Spinal cord (tissue), 9 donors: ENCODE measurements at regions not wholly inside any gene's neighbourhood (a gene's known extent, or its start where the extent isn't known, plus 50 kb on each side); places are given as distances from the start of the nearest gene placed in this dataset.
"Not testable (repeated sequence)": the region's sequence is repeated elsewhere in the genome, so short reads cannot be mapped to it uniquely, and the experiment has no call there.

Experiments used
- DNase-seq, 6 donors: peaks; one replicate each; pipeline versions ENCODE4 v3.0.0 to v3.0.0-alpha.2; 2013 to 2015; ENCODE audit warnings: low spot score in 6 of 6, low read depth in 4 of 6
- H3K27ac ChIP-seq: one replicate; pipeline ENCODE4 v1.5.1; 2013; ENCODE audit warnings: low read depth, low read length, control low read depth
- H3K27me3 ChIP-seq: one replicate; pipeline ENCODE4 v1.6.1; 2013; ENCODE audit warnings: low read length; ENCODE audit not compliant: control insufficient read depth, insufficient read depth
- H3K36me3 ChIP-seq: one replicate; pipeline ENCODE4 v1.6.1; 2013; ENCODE audit warnings: low read length; ENCODE audit not compliant: control insufficient read depth, insufficient read depth
- H3K4me1 ChIP-seq: one replicate; pipeline ENCODE4 v1.6.1; 2013; ENCODE audit warnings: low read length; ENCODE audit not compliant: control insufficient read depth, insufficient read depth
- H3K4me3 ChIP-seq: one replicate; pipeline ENCODE4 v1.5.1; 2013; ENCODE audit warnings: low read depth, low read length, control low read depth
- H3K9me3 ChIP-seq: one replicate; pipeline ENCODE4 v1.6.1; 2013; ENCODE audit warnings: low read length; ENCODE audit not compliant: control insufficient read depth, insufficient read depth
- WGBS: methylation state at CpG from one replicate; pipeline ENCODE4 v1.1.5; 2013; ENCODE audit warnings: missing lambda C conversion rate; ENCODE audit not compliant: insufficient coverage; 5-methylcytosine and 5-hydroxymethylcytosine counted together
- donor health status: healthy.

GRCh38 chr13:22916276-22916675 is 264.5 kb upstream of the SGCG start:
- 20% methylated on average over 1 of the region's 4 CpGs for WGBS
- DNase-seq = peak in 1 of 6 donors; percentile 25
- not testable (repeated sequence) for H3K27me3 ChIP-seq, H3K27ac ChIP-seq, H3K4me1 ChIP-seq, H3K9me3 ChIP-seq, H3K36me3 ChIP-seq
- H3K4me3 ChIP-seq = peak overlapping the region; percentile 71

GRCh38 chr13:22925881-22926747 is 254.7 kb upstream of the SGCG start:
- peak overlapping the region; percentile 31 for H3K4me3 ChIP-seq
- peaks cover 5% of the 10 kb centered on the region for H3K27me3 ChIP-seq
- 17% methylated on average over 40 of the region's 55 CpGs for WGBS
- peak in 2 of 6 donors; percentile 70 to 79 for DNase-seq
- H3K9me3 ChIP-seq = no peaks in the 10 kb centered on the region
- H3K27ac ChIP-seq = no peak overlapping the region
- H3K36me3 ChIP-seq = no peaks in the 10 kb centered on the region
- H3K4me1 ChIP-seq = peaks cover 5% of the 10 kb centered on the region

- Histone ChIP-seq H3K36me3 (no peaks in the 10 kb centered on the region), H3K4me1 (peaks cover 5% of the 10 kb centered on the region), H3K4me3 (peak overlapping the region; percentile 31), H3K9me3 (no peaks in the 10 kb centered on the region), H3K27me3 (peaks cover 5% of the 10 kb centered on the region), H3K27ac (no peak overlapping the region)
- 25% methylated on average over 55 of the region's 56 CpGs for WGBS
- DNase-seq = peak in 1 of 6 donors; percentile 11
Measured at GRCh38 chr13:22926748-22927400, 253.9 kb upstream of the SGCG start.

- not testable (repeated sequence) for DNase-seq, H3K4me3 ChIP-seq, H3K4me1 ChIP-seq, H3K27ac ChIP-seq, H3K27me3 ChIP-seq, H3K9me3 ChIP-seq, H3K36me3 ChIP-seq
- WGBS = 82% methylated on average over 1 of the region's 4 CpGs
Measured at GRCh38 chr13:22927845-22928244, 252.9 kb upstream of the SGCG start.

GRCh38 chr13:22929381-22930126 is 251.2 kb upstream of the SGCG start:
- H3K4me1 ChIP-seq = peaks cover 5% of the 10 kb centered on the region
- no peak overlapping the region for H3K4me3 ChIP-seq
- H3K27me3 ChIP-seq = peaks cover 5% of the 10 kb centered on the region
- 85% methylated on average over 7 of the region's 7 CpGs for WGBS
- no peak overlapping the region for H3K27ac ChIP-seq
- no peaks in the 10 kb centered on the region for H3K9me3 ChIP-seq
- peaks cover 3% of the 10 kb centered on the region for H3K36me3 ChIP-seq
- DNase-seq = no peak

- no peak overlapping the region for H3K27ac ChIP-seq
- peaks cover 3% of the 10 kb centered on the region for H3K36me3 ChIP-seq
- DNase-seq = no peak
- no peak overlapping the region for H3K4me3 ChIP-seq
- peaks cover 3% of the 10 kb centered on the region for H3K27me3 ChIP-seq
- H3K9me3 ChIP-seq = no peaks in the 10 kb centered on the region
- H3K4me1 ChIP-seq = no peaks in the 10 kb centered on the region
- WGBS = no CpG with 5 or more reads among the region's 1 CpG
Measured at GRCh38 chr13:22931576-22931975, 249.2 kb upstream of the SGCG start.

GRCh38 chr13:22932632-22933412 is 248.0 kb upstream of the SGCG start:
- H3K4me1 ChIP-seq, H3K9me3 ChIP-seq, H3K4me3 ChIP-seq, H3K27me3 ChIP-seq, H3K36me3 ChIP-seq, DNase-seq, H3K27ac ChIP-seq: not testable (repeated sequence)
- WGBS = 90% methylated on average over 17 of the region's 20 CpGs

- no peaks in the 10 kb centered on the region for H3K4me1 ChIP-seq
- no peaks in the 10 kb centered on the region for H3K9me3 ChIP-seq
- no peak overlapping the region for H3K4me3 ChIP-seq
- no peak overlapping the region for H3K27ac ChIP-seq
- WGBS = 89% methylated on average over 8 of the region's 8 CpGs
- H3K36me3 ChIP-seq = peaks cover 3% of the 10 kb centered on the region
- no peaks in the 10 kb centered on the region for H3K27me3 ChIP-seq
- DNase-seq = no peak
Measured at GRCh38 chr13:22933571-22934181, 247.1 kb upstream of the SGCG start.
